Type B pancreatic cell (in vitro differentiated cells): ENCODE measurements at regions not wholly inside any gene's neighbourhood (a gene's known extent, or its start where the extent isn't known, plus 50 kb on each side); places are given as distances from the start of the nearest gene placed in this dataset.

Experiments
- DNase-seq: peaks from one replicate; pipeline ENCODE4 v3.0.0; 2021; ENCODE audit warnings: mixed read lengths; ENCODE audit not compliant: unreplicated experiment; ENCODE audit errors: extremely low spot score
- H3K27ac Mint-ChIP-seq: 2 replicates; pipeline ENCODE4 v1.8.0; 2021; ENCODE audit warnings: mild to moderate bottlenecking, mixed read lengths
- H3K27me3 Mint-ChIP-seq: 2 replicates; pipeline ENCODE4 v1.8.0; 2021; ENCODE audit warnings: mixed read lengths
- H3K36me3 Mint-ChIP-seq: 2 replicates; pipeline ENCODE4 v1.8.0; 2021; ENCODE audit warnings: mixed read lengths
- H3K4me1 Mint-ChIP-seq: one replicate; pipeline ENCODE4 v1.8.0; 2021; ENCODE audit warnings: mixed read lengths; ENCODE audit not compliant: unreplicated experiment
- H3K4me3 Mint-ChIP-seq: 2 replicates; pipeline ENCODE4 v1.8.0; 2021; ENCODE audit warnings: mild to moderate bottlenecking, mixed read lengths
- H3K9me3 Mint-ChIP-seq: 2 replicates; pipeline ENCODE4 v1.8.0; 2021; ENCODE audit warnings: mixed read lengths
- CTCF ChIP-seq: fragments of 200-600 bp; sonication (generic); conservative IDR thresholded peaks from 2 replicates; pipeline ENCODE4 v1.5.0; 2021; ENCODE audit warnings: antibody characterized with exemption, mild to moderate bottlenecking

- H3K4me3 Mint-ChIP-seq, result no peak overlapping the region
- H3K27ac Mint-ChIP-seq, result no peak overlapping the region
These were observed 57.1 kb upstream of the ATG10 start for GRCh38 chr5:81914696-81915095.

GRCh38 chr5:81912933-81913332 is 58.9 kb upstream of the ATG10 start:
- H3K27ac Mint-ChIP-seq, result no peak overlapping the region
- no peaks in the 10 kb centered on the region for H3K27me3 Mint-ChIP-seq
- DNase-seq, result no peak
- H3K4me3 Mint-ChIP-seq, result no peak overlapping the region
- no peaks in the 10 kb centered on the region for H3K36me3 Mint-ChIP-seq
- no peaks in the 10 kb centered on the region for H3K9me3 Mint-ChIP-seq
- TF ChIP-seq CTCF, result no peak
- peaks cover under 1% of the 10 kb centered on the region for H3K4me1 Mint-ChIP-seq

More at GRCh38 chr5:81914696-81915095, 57.1 kb upstream of the ATG10 start:
- H3K4me1 Mint-ChIP-seq, result no peaks in the 10 kb centered on the region
- no peak for TF ChIP-seq CTCF
- no peaks in the 10 kb centered on the region for H3K27me3 Mint-ChIP-seq
- no peaks in the 10 kb centered on the region for H3K36me3 Mint-ChIP-seq
- H3K9me3 Mint-ChIP-seq, result no peaks in the 10 kb centered on the region
- no peak for DNase-seq

GRCh38 chr5:81909677-81910076 is 62.1 kb upstream of the ATG10 start:
- no peak overlapping the region for H3K4me3 Mint-ChIP-seq
- H3K27me3 Mint-ChIP-seq, result no peaks in the 10 kb centered on the region
- no peak for DNase-seq
- no peak for TF ChIP-seq CTCF
- H3K36me3 Mint-ChIP-seq, result no peaks in the 10 kb centered on the region
- no peak overlapping the region for H3K27ac Mint-ChIP-seq
- peaks cover 12% of the 10 kb centered on the region for H3K4me1 Mint-ChIP-seq
- H3K9me3 Mint-ChIP-seq, result no peaks in the 10 kb centered on the region

- Mint-ChIP-seq H3K4me3 (no peak overlapping the region), H3K4me1 (peaks cover 19% of the 10 kb centered on the region), H3K36me3 (no peaks in the 10 kb centered on the region), H3K27ac (no peak overlapping the region), H3K27me3 (no peaks in the 10 kb centered on the region), H3K9me3 (no peaks in the 10 kb centered on the region)
- no peak for DNase-seq
- no peak for TF ChIP-seq CTCF
These were observed 63.1 kb upstream of the ATG10 start for GRCh38 chr5:81908771-81909170.

GRCh38 chr5:81908044-81908443 is 63.8 kb upstream of the ATG10 start:
- H3K27me3 Mint-ChIP-seq, result no peaks in the 10 kb centered on the region
- no peak for DNase-seq
- H3K4me1 Mint-ChIP-seq, result peaks cover 19% of the 10 kb centered on the region
- H3K27ac Mint-ChIP-seq, result no peak overlapping the region
- no peak for TF ChIP-seq CTCF
- H3K9me3 Mint-ChIP-seq, result no peaks in the 10 kb centered on the region
- no peaks in the 10 kb centered on the region for H3K36me3 Mint-ChIP-seq
- no peak overlapping the region for H3K4me3 Mint-ChIP-seq

- Mint-ChIP-seq H3K4me1 (peaks cover 19% of the 10 kb centered on the region), H3K36me3 (no peaks in the 10 kb centered on the region), H3K27me3 (no peaks in the 10 kb centered on the region), H3K4me3 (no peak overlapping the region), H3K27ac (no peak overlapping the region), H3K9me3 (no peaks in the 10 kb centered on the region)
- no peak for DNase-seq
- no peak for TF ChIP-seq CTCF
These were observed 64.7 kb upstream of the ATG10 start for GRCh38 chr5:81907012-81907635.
